ENCODE measurements at regions not wholly inside any gene's neighbourhood (a gene's known extent, or its start where the extent isn't known, plus 50 kb on each side); places are given as distances from the start of the nearest gene placed in this dataset.
"Not testable (repeated sequence)": the region's sequence is repeated elsewhere in the genome, so short reads cannot be mapped to it uniquely, and the experiment has no call there.

GRCh38 chr2:37750286-37750685, 78.8 kb upstream of the CDC42EP3 start:
- ATAC-seq; H3K9me3 Mint-ChIP-seq; H3K36me3 Mint-ChIP-seq; DNase-seq (ENCODE audit: low spot score in 2 of 2); H3K27ac Mint-ChIP-seq: not testable (repeated sequence)

DNA sequence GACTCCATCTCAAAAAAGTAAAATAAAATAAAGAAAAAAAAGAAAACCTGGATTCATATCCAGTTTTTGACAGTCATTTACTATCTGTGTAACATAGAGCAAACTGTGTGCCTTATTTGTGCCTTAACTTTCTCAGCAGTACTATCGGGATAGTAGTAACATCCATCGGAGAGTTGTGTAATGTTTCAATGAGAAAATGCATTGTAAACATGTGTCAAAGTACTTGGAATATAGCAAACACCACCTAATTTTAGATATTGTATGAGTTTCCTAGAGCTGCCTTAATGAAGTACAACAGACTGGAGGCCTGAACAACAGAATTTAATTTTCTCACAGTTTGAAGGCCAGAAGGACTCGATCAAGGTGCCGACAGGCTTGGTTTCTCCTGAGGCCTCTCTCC, 81.3 kb upstream of the CDC42EP3 start:
- H3K9me3 Mint-ChIP-seq, result no peaks in the 10 kb centered on the region
- DNase-seq (ENCODE audit: low spot score in 2 of 2), result no peak
- no peak for ATAC-seq
- no peak overlapping the region for H3K27ac Mint-ChIP-seq
- H3K36me3 Mint-ChIP-seq, result no peaks in the 10 kb centered on the region

GRCh38 chr2:37753758-37754157, 82.3 kb upstream of the CDC42EP3 start:
- ATAC-seq, result no peak
- no peaks in the 10 kb centered on the region for H3K9me3 Mint-ChIP-seq
- no peak overlapping the region for H3K27ac Mint-ChIP-seq
- DNase-seq (ENCODE audit: low spot score in 2 of 2), result no peak
- H3K36me3 Mint-ChIP-seq, result no peaks in the 10 kb centered on the region

GRCh38 chr2:37755961-37756559, 84.6 kb upstream of the CDC42EP3 start:
- not testable (repeated sequence) for ATAC-seq; H3K9me3 Mint-ChIP-seq; H3K36me3 Mint-ChIP-seq; DNase-seq (ENCODE audit: low spot score in 2 of 2); H3K27ac Mint-ChIP-seq

DNA sequence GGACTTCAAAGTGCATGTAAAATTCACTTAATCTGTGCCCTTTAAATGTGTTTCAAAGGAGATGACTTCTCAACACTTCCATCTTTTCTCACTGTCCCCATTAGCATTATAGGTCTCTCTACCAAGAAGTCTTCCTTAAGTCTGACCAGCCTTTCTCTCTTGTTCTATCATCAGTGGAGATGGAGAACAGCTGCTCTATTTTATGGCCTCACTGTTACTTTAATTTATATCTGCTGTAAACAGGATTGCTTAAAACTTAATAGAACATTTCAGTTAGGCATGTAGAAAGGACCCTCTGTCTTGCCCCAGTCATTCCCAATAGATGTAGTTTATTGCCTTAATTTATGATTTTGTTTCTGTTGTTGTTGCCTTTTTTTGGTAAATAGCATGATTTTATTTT, 86.0 kb upstream of the CDC42EP3 start:
- DNase-seq (ENCODE audit: low spot score in 2 of 2); H3K27ac Mint-ChIP-seq; ATAC-seq; H3K9me3 Mint-ChIP-seq; H3K36me3 Mint-ChIP-seq: not testable (repeated sequence)

DNA sequence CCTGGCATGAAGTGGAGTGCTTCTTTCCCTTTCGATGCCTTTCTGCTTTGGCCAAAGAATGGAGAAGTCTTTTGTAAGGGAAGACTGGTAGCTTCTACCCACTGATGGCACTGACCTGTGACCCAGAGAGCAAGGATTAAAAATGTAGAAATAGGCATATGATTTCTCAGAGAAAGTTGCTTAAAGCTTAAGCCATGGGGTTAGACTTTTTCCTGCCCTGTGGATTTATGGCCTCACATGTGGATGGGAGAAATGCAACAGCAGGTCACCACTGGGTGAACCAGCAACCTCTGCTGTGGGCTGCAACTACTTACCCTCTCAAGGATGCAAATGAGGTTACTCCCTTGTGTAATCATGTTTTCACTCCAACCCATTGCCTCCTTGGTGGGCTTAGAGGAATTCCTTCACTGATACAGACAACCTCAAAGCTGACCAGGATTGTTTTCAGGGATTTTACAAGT, 86.7 kb upstream of the CDC42EP3 start:
- not testable (repeated sequence) for ATAC-seq; H3K9me3 Mint-ChIP-seq; H3K27ac Mint-ChIP-seq; H3K36me3 Mint-ChIP-seq; DNase-seq (ENCODE audit: low spot score in 2 of 2)

DNA sequence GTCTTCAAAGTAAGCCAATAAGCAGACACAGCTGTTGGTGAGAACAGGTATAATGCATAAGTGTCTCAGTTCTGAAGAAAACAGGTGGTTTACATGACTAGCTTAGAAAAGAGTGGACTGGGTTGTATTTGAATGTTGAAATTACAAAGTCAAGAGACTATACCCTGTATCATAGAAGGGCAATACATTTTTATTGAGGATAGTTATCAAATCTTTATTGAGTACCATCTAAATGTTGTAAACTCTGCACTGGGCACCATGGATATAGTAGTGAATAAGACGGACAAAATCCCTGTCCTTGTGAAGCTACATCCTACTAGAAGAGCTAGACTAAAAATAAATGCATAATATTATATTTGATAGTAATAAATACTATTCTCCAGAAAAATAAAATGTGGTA, 88.5 kb upstream of the CDC42EP3 start:
- H3K9me3 Mint-ChIP-seq; H3K27ac Mint-ChIP-seq; ATAC-seq; H3K36me3 Mint-ChIP-seq; DNase-seq (ENCODE audit: low spot score in 2 of 2): not testable (repeated sequence)

DNA sequence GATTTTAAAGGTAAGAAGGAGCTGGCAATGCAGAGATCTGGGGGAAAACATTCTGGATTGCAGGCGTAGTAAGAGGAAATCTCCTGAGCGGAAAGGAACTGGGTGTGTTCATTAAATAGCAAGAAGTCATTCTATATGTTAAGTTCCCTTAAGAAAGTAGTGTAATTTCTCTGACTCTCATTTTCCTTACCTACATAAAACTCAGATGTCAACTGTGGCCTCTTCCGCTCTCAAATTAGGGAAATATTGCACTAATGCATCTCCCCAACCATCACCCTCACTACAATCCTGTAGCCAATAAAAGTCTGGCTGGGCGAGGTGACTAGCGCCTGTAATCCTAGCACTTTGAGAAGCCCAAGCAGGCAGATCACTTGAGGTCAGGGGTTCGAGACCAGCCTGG, 89.0 kb upstream of the CDC42EP3 start:
- H3K36me3 Mint-ChIP-seq, result no peaks in the 10 kb centered on the region
- H3K9me3 Mint-ChIP-seq, result no peaks in the 10 kb centered on the region
- ATAC-seq (no peak), DNase-seq (ENCODE audit: low spot score in 2 of 2) (no peak)
- H3K27ac Mint-ChIP-seq, result no peak overlapping the region

DNA sequence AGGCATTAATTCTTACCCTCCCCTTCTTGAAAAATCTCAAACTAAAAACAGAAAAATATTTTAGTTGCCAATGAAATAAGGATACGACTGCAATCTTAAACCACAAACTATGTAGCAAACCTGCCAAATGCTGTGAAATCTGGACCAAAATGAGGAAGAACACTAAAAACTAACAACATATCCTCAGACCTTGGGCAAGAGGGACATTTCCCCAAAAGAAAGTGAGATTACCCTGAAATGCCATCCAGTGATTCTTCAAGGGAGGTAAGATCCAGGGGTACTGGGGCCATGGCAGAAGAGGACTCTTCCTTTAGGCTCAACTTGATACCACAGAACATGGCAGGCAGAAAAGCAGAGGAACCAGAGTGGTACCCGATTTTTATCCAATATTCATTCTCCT, 90.8 kb upstream of the CDC42EP3 start:
- H3K9me3 Mint-ChIP-seq; H3K36me3 Mint-ChIP-seq; DNase-seq (ENCODE audit: low spot score in 2 of 2); ATAC-seq; H3K27ac Mint-ChIP-seq: not testable (repeated sequence)

DNA sequence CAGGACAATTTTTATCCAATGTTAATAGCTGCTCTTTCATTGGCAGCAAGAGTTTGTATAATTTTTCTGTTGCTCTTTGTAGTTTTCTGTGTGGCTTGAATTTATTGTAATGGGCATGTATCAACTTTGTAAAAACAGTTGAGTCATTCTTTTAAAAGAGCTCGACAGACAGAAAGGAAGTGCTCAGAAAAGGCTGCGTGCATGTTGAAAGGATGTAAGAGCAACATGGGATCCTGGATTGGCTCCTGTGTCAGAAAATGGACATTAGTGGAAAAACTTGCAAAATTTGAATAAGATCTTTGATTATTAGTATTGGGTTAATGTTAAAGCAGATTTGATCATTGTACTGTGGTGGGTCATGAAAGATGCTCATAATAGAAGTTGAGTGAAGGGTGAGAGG, 93.3 kb upstream of the CDC42EP3 start:
- ATAC-seq (no peak), DNase-seq (ENCODE audit: low spot score in 2 of 2) (no peak)
- peaks cover 0 to 6% of the 10 kb centered on the region in 2 donors for H3K9me3 Mint-ChIP-seq
- no peak overlapping the region for H3K27ac Mint-ChIP-seq
- peaks cover 5 to 6% of the 10 kb centered on the region in 2 donors for H3K36me3 Mint-ChIP-seq

GRCh38 chr2:37766106-37766505, 94.7 kb upstream of the CDC42EP3 start:
- H3K9me3 Mint-ChIP-seq, result peaks cover 0 to 7% of the 10 kb centered on the region in 2 donors
- H3K27ac Mint-ChIP-seq, result no peak overlapping the region
- DNase-seq (ENCODE audit: low spot score in 2 of 2) (no peak), ATAC-seq (no peak)
- H3K36me3 Mint-ChIP-seq, result peaks cover 5 to 7% of the 10 kb centered on the region in 2 donors

GRCh38 chr2:37767046-37767445, 95.6 kb upstream of the CDC42EP3 start:
- no peak overlapping the region for H3K27ac Mint-ChIP-seq
- ATAC-seq, result no peak
- no peak for DNase-seq (ENCODE audit: low spot score in 2 of 2)
- peaks cover 0 to 7% of the 10 kb centered on the region in 2 donors for H3K9me3 Mint-ChIP-seq
- peaks cover 5 to 7% of the 10 kb centered on the region in 2 donors for H3K36me3 Mint-ChIP-seq

DNA sequence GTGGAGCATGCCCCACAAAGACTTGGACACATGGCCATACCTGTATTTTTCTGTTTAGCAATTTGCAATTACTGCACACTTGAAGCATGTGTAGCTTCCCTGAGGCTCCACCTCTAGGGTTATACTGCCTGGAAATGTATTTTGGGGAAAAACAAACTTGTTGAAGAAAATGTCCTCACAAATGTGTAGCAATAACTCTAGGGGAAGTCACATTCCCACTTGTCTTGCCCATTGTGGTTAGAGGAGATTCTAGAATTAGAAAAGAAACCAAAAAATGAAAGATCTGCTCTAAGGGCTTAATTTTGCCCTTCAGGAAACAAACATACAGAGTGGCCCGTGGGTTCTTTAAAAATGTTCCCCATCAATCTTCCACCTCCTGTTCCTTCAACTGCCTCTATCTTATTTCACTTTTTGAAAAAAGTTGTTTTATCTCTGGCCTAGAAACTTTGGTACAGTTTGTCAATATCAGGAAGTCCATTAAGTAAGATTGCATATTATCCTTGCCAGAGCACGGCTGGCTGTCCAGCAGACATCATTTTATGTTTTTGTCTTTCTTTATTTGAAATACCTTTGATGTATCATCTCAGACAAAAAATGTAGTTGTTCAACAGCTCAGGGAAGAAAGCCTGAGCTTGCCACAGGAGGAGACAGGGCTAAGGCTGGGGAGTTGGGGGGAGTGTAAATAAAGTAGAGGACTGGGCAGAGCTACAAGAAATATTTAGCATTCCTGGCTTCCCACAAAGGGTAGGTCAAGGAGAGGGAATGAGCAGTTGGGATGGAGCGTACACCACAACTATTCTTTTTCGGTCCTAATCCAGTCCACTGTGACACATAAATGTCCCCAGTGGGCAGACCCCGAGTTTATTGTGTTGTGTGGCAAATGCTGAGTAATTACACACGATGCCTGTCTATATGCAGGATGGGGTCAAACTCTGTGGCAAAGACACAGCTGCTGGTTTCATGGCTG, 96.8 kb upstream of the CDC42EP3 start:
- Mint-ChIP-seq H3K9me3 (peaks cover 0 to 7% of the 10 kb centered on the region in 2 donors), H3K27ac (no peak overlapping the region), H3K36me3 (peaks cover 5 to 7% of the 10 kb centered on the region in 2 donors)
- no peak for DNase-seq (ENCODE audit: low spot score in 2 of 2)
- no peak for ATAC-seq

- ATAC-seq (no peak), DNase-seq (ENCODE audit: low spot score in 2 of 2) (no peak)
- Mint-ChIP-seq H3K36me3 (peaks cover 7 to 8% of the 10 kb centered on the region in 2 donors), H3K27ac (no peak overlapping the region), H3K9me3 (peaks cover 0 to 9% of the 10 kb centered on the region in 2 donors)
These were observed 98.1 kb upstream of the CDC42EP3 start for GRCh38 chr2:37769551-37769950.

DNA sequence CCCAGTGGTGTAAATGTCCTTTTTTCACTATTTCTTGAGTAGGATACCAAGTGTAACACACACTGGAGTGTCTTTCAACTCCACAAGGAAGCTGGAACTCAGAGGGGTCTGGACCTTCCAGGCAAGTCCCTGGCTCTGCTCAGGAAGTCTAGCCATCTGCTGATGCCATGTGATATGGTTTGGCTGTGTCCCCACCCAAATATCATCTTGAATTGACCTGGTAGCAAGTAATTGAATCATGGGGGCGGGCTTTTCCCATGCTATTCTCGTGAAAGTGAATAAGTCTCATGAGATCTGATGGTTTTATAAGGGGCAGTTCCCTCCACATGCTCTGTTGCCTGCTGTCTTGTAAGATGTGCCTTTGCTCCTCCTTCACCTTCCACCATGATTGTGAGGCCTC, 99.4 kb upstream of the CDC42EP3 start:
- ATAC-seq (no peak), DNase-seq (ENCODE audit: low spot score in 2 of 2) (no peak)
- peaks cover 0 to 16% of the 10 kb centered on the region in 2 donors for H3K9me3 Mint-ChIP-seq
- peaks cover 7 to 17% of the 10 kb centered on the region in 2 donors for H3K36me3 Mint-ChIP-seq
- no peak overlapping the region for H3K27ac Mint-ChIP-seq

DNA sequence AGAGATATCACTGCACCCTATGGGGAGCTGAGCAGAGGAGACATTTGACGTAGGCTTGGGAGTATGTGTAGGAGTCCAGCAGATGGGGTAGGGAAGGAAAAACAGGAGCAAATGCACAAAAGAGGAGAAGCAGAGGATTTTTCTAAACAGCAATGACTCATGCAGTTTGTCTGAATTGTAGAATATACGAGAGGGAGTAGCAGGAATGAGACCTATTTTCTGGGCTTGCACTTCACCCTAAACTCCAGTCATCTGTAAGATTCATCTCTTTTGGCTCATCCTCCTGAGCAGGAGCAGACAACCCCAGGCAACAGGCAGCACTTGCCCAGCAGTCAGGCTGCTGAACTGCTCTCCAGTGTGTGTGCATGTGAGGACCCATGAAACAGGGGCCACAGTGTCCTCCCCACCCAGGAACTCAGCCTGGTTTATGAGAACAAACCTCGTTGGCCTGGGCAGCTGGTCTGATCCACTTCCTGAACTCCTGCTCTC, 100.2 kb upstream of the CDC42EP3 start:
- no peak for DNase-seq (ENCODE audit: low spot score in 2 of 2)
- Mint-ChIP-seq H3K36me3 (peaks cover 7 to 17% of the 10 kb centered on the region in 2 donors), H3K9me3 (peaks cover 0 to 16% of the 10 kb centered on the region in 2 donors), H3K27ac (peak overlapping the region in 1 of 2 donors; percentile 92)
- no peak for ATAC-seq

DNA sequence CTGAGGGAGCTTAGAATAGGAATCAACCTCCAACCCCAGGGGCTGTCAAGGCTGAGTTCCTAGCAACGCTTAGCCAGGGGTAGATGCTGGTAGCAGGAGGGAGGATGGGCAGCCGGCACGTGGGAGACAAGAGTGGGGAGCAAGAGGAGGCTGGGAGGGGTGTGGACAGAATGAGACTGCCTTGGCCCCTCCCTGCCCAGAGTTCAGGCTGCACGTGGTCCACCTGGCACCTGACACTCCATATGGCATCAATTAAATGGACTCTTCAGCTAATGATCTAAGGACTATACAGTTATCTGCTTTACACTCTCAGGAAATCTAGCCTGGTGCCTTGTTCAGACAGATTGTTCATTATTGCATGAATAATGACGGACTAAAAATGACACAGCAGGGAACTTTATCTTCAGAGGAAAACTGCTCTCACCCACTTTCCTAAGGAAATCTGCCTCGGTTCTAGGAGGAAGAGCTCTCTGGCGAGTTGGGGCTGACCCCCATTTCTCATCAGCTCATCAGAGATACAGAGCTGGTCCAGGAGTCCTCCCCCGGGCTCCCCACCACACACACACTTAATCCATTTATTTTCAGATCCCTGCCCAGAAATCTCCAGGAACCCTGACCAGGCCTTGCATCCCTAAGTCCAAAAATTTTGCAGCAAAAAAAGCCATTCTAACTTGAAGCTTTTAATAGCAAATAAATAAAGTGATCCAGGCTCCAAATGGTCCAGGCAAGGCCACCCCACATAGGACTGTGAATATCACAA, 102.1 kb upstream of the CDC42EP3 start:
- no peak for DNase-seq (ENCODE audit: low spot score in 2 of 2)
- peaks cover 7 to 12% of the 10 kb centered on the region in 2 donors for H3K36me3 Mint-ChIP-seq

More for the DNA sequence above, 102.1 kb upstream of the CDC42EP3 start:
- H3K27ac Mint-ChIP-seq, result no peak overlapping the region
- H3K9me3 Mint-ChIP-seq, result peaks cover 0 to 16% of the 10 kb centered on the region in 2 donors
- no peak for ATAC-seq
